H1 (cell line): ENCODE measurements at regions not wholly inside any gene's neighbourhood (a gene's known extent, or its start where the extent isn't known, plus 50 kb on each side); places are given as distances from the start of the nearest gene placed in this dataset.

Experiments used
- CTCF ChIA-PET: fragments of 300-600 bp; sonication (Branson Sonifier 250); formaldehyde crosslinking; loops from one replicate; lab custom pipeline; 2021; ENCODE audit not compliant: partially characterized antibody; lab: Charles Lee
- POLR2A ChIA-PET: fragments of 300-600 bp; sonication (Branson Sonifier 250); formaldehyde crosslinking; loops from one replicate; lab custom pipeline; 2021; ENCODE audit warnings: inconsistent platforms; ENCODE audit not compliant: partially characterized antibody; lab: Charles Lee
- DNase-seq, 2 experiments: peaks; one replicate each; pipeline versions ENCODE4 v3.0.0 to v3.0.0-alpha.2; 2010 to 2022; ENCODE audit warnings: low spot score in 2 of 2, low read depth in 1 of 2, mixed read lengths in 1 of 2
- FAIRE-seq: peaks from 2 replicates; lab custom pipeline; 2011; peaks lifted over from hg19 to GRCh38; lab: Jason Lieb, UNC
- H2AFZ ChIP-seq: 2 replicates; pipeline ENCODE4 v1.8.1; 2012; ENCODE audit warnings: low read length, inconsistent platforms
- H2AK5ac ChIP-seq: 2 replicates; pipeline ENCODE4 v1.6.1; 2013; ENCODE audit warnings: low read depth, low read length
- H2BK120ac ChIP-seq: replicated peaks from 2 replicates; pipeline ENCODE3; 2013; ENCODE audit warnings: low read depth, low read length, inconsistent platforms
- H2BK12ac ChIP-seq: 2 replicates; pipeline ENCODE4 v1.6.1; 2013; ENCODE audit warnings: low read depth, low read length
- H2BK15ac ChIP-seq: 2 replicates; pipeline ENCODE4 v1.6.1; 2013; ENCODE audit warnings: low read length
- H2BK20ac ChIP-seq: 2 replicates; pipeline ENCODE4 v1.6.1; 2013; ENCODE audit warnings: low read length
- H2BK5ac ChIP-seq: 2 replicates; pipeline ENCODE4 v1.6.1; 2013; ENCODE audit warnings: low read depth, low read length
- H3K14ac ChIP-seq: 2 replicates; pipeline ENCODE4 v1.6.1; 2013; ENCODE audit warnings: inconsistent platforms; ENCODE audit not compliant: insufficient read length
- H3K18ac ChIP-seq: 2 replicates; pipeline ENCODE4 v1.6.1; 2013; ENCODE audit warnings: low read length; ENCODE audit errors: extremely low read depth
- H3K23ac ChIP-seq: 2 replicates; pipeline ENCODE4 v1.6.1; 2013; ENCODE audit warnings: inconsistent platforms; ENCODE audit not compliant: insufficient read length
- H3K23me2 ChIP-seq: 2 replicates; pipeline ENCODE4 v1.6.1; 2013; ENCODE audit warnings: low read depth, low read length
- H3K27ac ChIP-seq: 2 replicates; pipeline ENCODE4 v1.6.1; 2011; ENCODE audit warnings: low read depth, low read length, inconsistent platforms
- H3K27me3 ChIP-seq, 4 experiments: replicated peaks in 1 of 4; 1 replicate in 1 of 4; 2 replicates in 3 of 4; pipeline versions ENCODE4 v1.6.1 to v1.8.1; 2011 to 2013; ENCODE audit warnings: low read length in 3 of 4, mild to moderate bottlenecking in 3 of 4, inconsistent platforms in 2 of 4, mixed read lengths in 2 of 4, moderate library complexity in 1 of 4; ENCODE audit not compliant: control insufficient read depth in 3 of 4, insufficient read depth in 3 of 4; ENCODE audit errors: extremely low read depth in 1 of 4
- H3K36me3 ChIP-seq, 4 experiments: 2 replicates each; pipeline versions ENCODE4 v1.6.1 to v1.8.1; 2011 to 2013; ENCODE audit warnings: mild to moderate bottlenecking in 4 of 4, low read length in 3 of 4, moderate library complexity in 2 of 4, control low read depth in 1 of 4, inconsistent platforms in 1 of 4; ENCODE audit not compliant: insufficient read depth in 4 of 4, control insufficient read depth in 2 of 4
- H3K4ac ChIP-seq: replicated peaks from 2 replicates; pipeline ENCODE3; 2013; ENCODE audit warnings: low read length, low read depth, mixed read lengths, inconsistent platforms; ENCODE audit not compliant: insufficient read length
- H3K4me1 ChIP-seq, 4 experiments: replicated peaks in 1 of 4; 1 replicate in 1 of 4; 2 replicates in 3 of 4; pipeline versions ENCODE4 v1.6.1 to v1.8.1; 2011 to 2013; ENCODE audit warnings: low read length in 3 of 4, inconsistent platforms in 2 of 4, mixed read lengths in 1 of 4; ENCODE audit not compliant: insufficient read depth in 4 of 4, control insufficient read depth in 3 of 4
- H3K4me2 ChIP-seq, 2 experiments: 2 replicates each; pipeline versions ENCODE4 v1.6.1 to v1.8.1; 2011 to 2013; ENCODE audit warnings: low read depth in 2 of 2, low read length in 2 of 2, control low read depth in 1 of 2, inconsistent platforms in 1 of 2, mild to moderate bottlenecking in 1 of 2; ENCODE audit not compliant: insufficient read depth in 1 of 2
- H3K4me3 ChIP-seq, 4 experiments: fragments of 200-600, 300-600 bp in 1 of 4; sonication (generic), shearing (Covaris generic), sonication (Bioruptor Twin) in 1 of 4; 2 replicates each; pipeline versions ENCODE4 v1.5.1 to v1.8.1; 2011 to 2016; ENCODE audit warnings: low read length in 4 of 4, low read depth in 3 of 4, control low read depth in 2 of 4, inconsistent platforms in 2 of 4, mild to moderate bottlenecking in 2 of 4, mixed read lengths in 1 of 4, moderate library complexity in 1 of 4; ENCODE audit not compliant: insufficient read depth in 2 of 4; ENCODE audit errors: extremely low read depth in 1 of 4
- H3K56ac ChIP-seq: replicated peaks from 2 replicates; pipeline ENCODE3; 2013; ENCODE audit warnings: low read depth, mild to moderate bottlenecking, mixed read lengths, low read length, inconsistent platforms; ENCODE audit not compliant: insufficient read length
- H3K79me1 ChIP-seq: 2 replicates; pipeline ENCODE4 v1.6.1; 2013; ENCODE audit warnings: low read depth, low read length, control low read depth
- H3K79me2 ChIP-seq, 2 experiments: 2 replicates each; pipeline versions ENCODE4 v1.6.1 to v1.8.1; 2012 to 2013; ENCODE audit warnings: low read length in 2 of 2, mild to moderate bottlenecking in 2 of 2, inconsistent platforms in 1 of 2; ENCODE audit not compliant: insufficient read depth in 2 of 2, control insufficient read depth in 1 of 2
- H3K9ac ChIP-seq, 4 experiments: replicated peaks in 1 of 4; 1 replicate in 1 of 4; 2 replicates in 3 of 4; pipeline versions ENCODE4 v1.6.1 to v1.8.1; 2011 to 2013; ENCODE audit warnings: low read depth in 3 of 4, low read length in 3 of 4, control low read depth in 2 of 4, mild to moderate bottlenecking in 2 of 4, moderate library complexity in 2 of 4, inconsistent platforms in 1 of 4; ENCODE audit errors: extremely low read depth in 1 of 4
- H3K9me3 ChIP-seq, 2 experiments: 2 replicates each; pipeline versions ENCODE4 v1.6.1 to v1.8.1; 2012 to 2013; ENCODE audit warnings: mild to moderate bottlenecking in 2 of 2, moderate library complexity in 2 of 2, control low read depth in 1 of 2, inconsistent platforms in 1 of 2, low read depth in 1 of 2, low read length in 1 of 2, mixed read lengths in 1 of 2; ENCODE audit not compliant: insufficient read depth in 2 of 2
- H4K20me1 ChIP-seq, 2 experiments: replicated peaks in 1 of 2; 2 replicates each; pipeline versions ENCODE3 to v1.8.1; 2011 to 2013; ENCODE audit warnings: inconsistent platforms in 2 of 2, low read length in 2 of 2, mild to moderate bottlenecking in 1 of 2; ENCODE audit not compliant: insufficient read depth in 2 of 2, control insufficient read depth in 1 of 2
- H4K5ac ChIP-seq: 2 replicates; pipeline ENCODE4 v1.6.1; 2013; ENCODE audit warnings: low read length, low read depth, mixed read lengths, inconsistent platforms; ENCODE audit not compliant: insufficient read length
- H4K8ac ChIP-seq: 2 replicates; pipeline ENCODE4 v1.8.0; 2013; ENCODE audit warnings: mild to moderate bottlenecking, moderate library complexity, low read length, inconsistent platforms; ENCODE audit not compliant: insufficient read depth; ENCODE audit errors: extremely low read depth
- H4K91ac ChIP-seq: replicated peaks from 2 replicates; pipeline ENCODE3; 2013; ENCODE audit warnings: low read length, mixed read lengths, inconsistent platforms; ENCODE audit not compliant: insufficient read length
- ASH2L ChIP-seq: fragments of 200-600, 300-600 bp; sonication (generic); IDR thresholded peaks from one replicate; pipeline ENCODE4 v1.7.1; 2017; ENCODE audit warnings: low read length
- BRCA1 ChIP-seq: IDR thresholded peaks from 2 replicates; pipeline ENCODE4 v1.6.1; 2012; ENCODE audit warnings: low read depth, low read length, improper control_type of control experiment
- CHD2 ChIP-seq: IDR thresholded peaks from 2 replicates; pipeline ENCODE4 v1.6.1; 2012; ENCODE audit warnings: low read length, improper control_type of control experiment
- CTBP2 ChIP-seq: IDR thresholded peaks from 2 replicates; pipeline ENCODE4 v1.7.0; 2011; ENCODE audit warnings: borderline replicate concordance, mild to moderate bottlenecking, moderate library complexity, mixed read lengths, low read length; ENCODE audit not compliant: insufficient read depth, insufficient read length
- CTCF ChIP-seq, 3 experiments: IDR thresholded peaks; 1 replicate in 2 of 3; 2 replicates in 1 of 3; pipeline versions ENCODE4 v1.5.1 to v1.6.1; 2011; ENCODE audit warnings: low read length in 3 of 3, mild to moderate bottlenecking in 3 of 3, inconsistent platforms in 2 of 3, low read depth in 1 of 3, moderate library complexity in 1 of 3; ENCODE audit not compliant: insufficient read depth in 1 of 3; ENCODE audit errors: control extremely low read depth in 1 of 3
- EGR1 ChIP-seq: IDR thresholded peaks from 2 replicates; pipeline ENCODE4 v1.6.1; 2011; ENCODE audit warnings: low read depth, low read length, borderline replicate concordance
- NRF1 ChIP-seq: IDR thresholded peaks from 2 replicates; pipeline ENCODE4 v1.6.1; 2011; ENCODE audit warnings: mild to moderate bottlenecking, low read depth, low read length, improper control_type of control experiment
- POU5F1 ChIP-seq: IDR thresholded peaks from 2 replicates; pipeline ENCODE4 v1.6.1; 2011; ENCODE audit warnings: low read depth, mild to moderate bottlenecking, low read length, moderate library complexity
- RAD21 ChIP-seq, 2 experiments: IDR thresholded peaks in 1 of 2; conservative IDR thresholded peaks in 1 of 2; 2 replicates each; pipeline ENCODE4 v1.6.1; 2011; ENCODE audit warnings: low read depth in 2 of 2, low read length in 2 of 2, improper control_type of control experiment in 1 of 2, inconsistent platforms in 1 of 2, mild to moderate bottlenecking in 1 of 2, moderate library complexity in 1 of 2
- SIN3A ChIP-seq, 2 experiments: IDR thresholded peaks in 1 of 2; conservative IDR thresholded peaks in 1 of 2; 2 replicates each; pipeline ENCODE4 v1.6.1; 2011 to 2012; ENCODE audit warnings: low read length in 2 of 2, improper control_type of control experiment in 1 of 2, low read depth in 1 of 2, mild to moderate bottlenecking in 1 of 2
- WGBS, 2 experiments: shearing (Covaris generic) in 1 of 2; methylation state at CpG; one replicate each; pipeline versions ENCODE4 v1.1.6 to v1.1.7; 2013 to 2015; ENCODE audit warnings: low lambda C conversion rate in 2 of 2, mixed read lengths in 2 of 2, inconsistent platforms in 1 of 2, low coverage in 1 of 2, missing lambda C conversion rate in 1 of 2; ENCODE audit not compliant: insufficient replicate concordance in 2 of 2, insufficient coverage in 1 of 2, insufficient read length in 1 of 2; ENCODE audit errors: extremely low coverage in 1 of 2, missing lambda C conversion rate in 1 of 2; 5-methylcytosine and 5-hydroxymethylcytosine counted together

- Histone ChIP-seq H3K18ac (no peak overlapping the region), H3K23me2 (no peaks in the 10 kb centered on the region), H3K56ac (no peak overlapping the region), H3K4me3 (no peak overlapping the region), H3K4ac (no peak overlapping the region), H2BK15ac (no peak overlapping the region), H2BK5ac (no peak overlapping the region), H3K23ac (no peak overlapping the region), H3K79me1 (no peaks in the 10 kb centered on the region), H3K9me3 (no peaks in the 10 kb centered on the region), H2BK120ac (no peak overlapping the region), H3K36me3 (no peaks in the 10 kb centered on the region), H4K91ac (no peak overlapping the region), H3K14ac (no peak overlapping the region), H2AFZ (no peak overlapping the region), H3K4me2 (no peak overlapping the region), H2BK12ac (no peak overlapping the region), H2AK5ac (no peak overlapping the region), H4K8ac (no peak overlapping the region), H4K20me1 (no peaks in the 10 kb centered on the region), H3K27ac (no peak overlapping the region), H3K79me2 (no peaks in the 10 kb centered on the region), H3K9ac (no peak overlapping the region), H4K5ac (no peak overlapping the region), H3K27me3 (no peaks in the 10 kb centered on the region), H3K4me1 (no peaks in the 10 kb centered on the region), H2BK20ac (no peak overlapping the region)
- WGBS, 2 experiments, result 100% methylated on average over 1 of the region's 1 CpG; no CpG with 5 or more reads in 1 of the 2 experiments
- FAIRE-seq, result no peak
- ChIA-PET POLR2A (no interaction called here), CTCF (interaction anchor here (1.0 to 1.9 kb wide), 2 partner anchors 10 to 53 kb away, joined by 3 to 5 read pairs; no protein-coding TSS in a partner anchor)
- no peak for DNase-seq
- no peak for TF ChIP-seq CHD2
- no peak for TF ChIP-seq BRCA1
- TF ChIP-seq ASH2L, result no peak
- TF ChIP-seq SIN3A (conservative IDR thresholded peaks at IDR 0.05 in 1 of 2, IDR thresholded peaks at IDR 0.05 in 1 of 2; ENCODE audit: low read depth in 1 of 2, low read length in 2 of 2), result no peak
- TF ChIP-seq CTCF (IDR thresholded peaks at IDR 0.05; ENCODE audit: control extremely low read depth in 1 of 3, insufficient read depth in 1 of 3, low read depth in 1 of 3, low read length in 3 of 3), result no peak
- no peak for TF ChIP-seq EGR1
- no peak for TF ChIP-seq NRF1
- no peak for TF ChIP-seq CTBP2
- no peak for TF ChIP-seq POU5F1
- no peak for TF ChIP-seq RAD21 (IDR thresholded peaks at IDR 0.05 in 1 of 2, conservative IDR thresholded peaks at IDR 0.05 in 1 of 2; ENCODE audit: low read depth in 2 of 2, low read length in 2 of 2)
These were observed 268.6 kb upstream of the ANO5 start for GRCh38 chr11:21924262-21924661.
